ENCODE measurements at regions not wholly inside any gene's neighbourhood (a gene's known extent, or its start where the extent isn't known, plus 50 kb on each side); places are given as distances from the start of the nearest gene placed in this dataset.

GRCh38 chr12:85352016-85352415 is 72.0 kb downstream of the ALX1 start:
- DNase-seq (ENCODE audit: low spot score): no peak
- intact Hi-C loops (cut with DNase I): no loop called here

GRCh38 chr12:85356596-85357385 is 76.8 kb downstream of the ALX1 start:
- no peak for DNase-seq (ENCODE audit: low spot score)
- intact Hi-C loops (cut with DNase I): no loop called here

GRCh38 chr12:85357609-85358008 is 77.6 kb downstream of the ALX1 start:
- no peak for DNase-seq (ENCODE audit: low spot score)
- intact Hi-C loops (cut with DNase I): no loop called here

DNA sequence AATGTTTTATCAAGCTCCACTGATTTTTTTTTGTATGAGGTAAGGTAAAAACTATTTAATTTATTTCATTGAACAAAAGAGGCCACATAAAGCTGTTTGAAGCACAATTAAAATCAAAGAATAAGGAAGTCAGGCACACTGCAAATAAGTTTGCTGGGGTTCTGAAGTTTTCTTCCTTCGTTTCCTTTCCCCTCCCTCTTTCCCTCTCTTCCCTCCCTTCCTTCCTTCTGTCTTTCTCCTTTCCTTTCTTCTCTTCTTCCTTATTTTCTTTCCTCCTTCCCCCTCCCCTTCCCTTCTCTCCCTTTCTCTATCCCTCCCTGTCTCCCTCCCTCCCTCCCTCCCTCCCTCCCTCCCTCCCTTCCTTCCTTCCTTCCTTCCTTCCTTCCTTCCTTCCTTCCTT is 78.7 kb downstream of the ALX1 start:
- intact Hi-C loops (cut with DNase I): no loop called here
- DNase-seq (ENCODE audit: low spot score): no peak

GRCh38 chr12:85363382-85364190 is 83.6 kb downstream of the ALX1 start:
- intact Hi-C loops (cut with DNase I): no loop called here
- no peak for DNase-seq (ENCODE audit: low spot score)

DNA sequence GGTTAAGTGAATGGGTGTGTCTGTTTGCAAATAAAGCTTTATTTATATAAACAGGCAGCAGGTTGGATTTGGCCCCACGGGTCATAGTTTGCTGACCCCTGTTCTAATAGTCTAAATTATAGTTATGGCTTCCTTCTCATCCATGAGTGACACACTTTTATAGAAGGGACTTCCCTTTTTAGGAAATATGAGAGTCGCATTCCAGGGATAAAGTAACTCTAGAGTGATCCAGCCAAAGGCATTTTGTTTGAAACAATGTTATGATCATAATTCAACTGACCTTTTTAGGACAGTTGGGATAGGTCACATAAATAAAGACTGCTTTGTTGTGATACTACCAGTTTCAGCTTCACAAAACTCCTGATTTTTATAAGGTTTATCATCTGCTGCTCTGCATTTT is 87.9 kb downstream of the ALX1 start:
- intact Hi-C loops (cut with DNase I): no loop called here
- no peak for DNase-seq (ENCODE audit: low spot score)

- intact Hi-C loops (cut with DNase I): no loop called here
Measured at GRCh38 chr12:85369365-85370154, 89.5 kb downstream of the ALX1 start.

GRCh38 chr12:85373045-85373444 is 93.0 kb downstream of the ALX1 start:
- no peak for DNase-seq (ENCODE audit: low spot score)
- intact Hi-C loops (cut with DNase I): no loop called here

More at GRCh38 chr12:85369365-85370154, 89.5 kb downstream of the ALX1 start:
- DNase-seq (ENCODE audit: low spot score): no peak

GRCh38 chr12:85374981-85375380 is 95.0 kb downstream of the ALX1 start:
- DNase-seq (ENCODE audit: low spot score): no peak
- intact Hi-C loops (cut with DNase I): no loop called here

DNA sequence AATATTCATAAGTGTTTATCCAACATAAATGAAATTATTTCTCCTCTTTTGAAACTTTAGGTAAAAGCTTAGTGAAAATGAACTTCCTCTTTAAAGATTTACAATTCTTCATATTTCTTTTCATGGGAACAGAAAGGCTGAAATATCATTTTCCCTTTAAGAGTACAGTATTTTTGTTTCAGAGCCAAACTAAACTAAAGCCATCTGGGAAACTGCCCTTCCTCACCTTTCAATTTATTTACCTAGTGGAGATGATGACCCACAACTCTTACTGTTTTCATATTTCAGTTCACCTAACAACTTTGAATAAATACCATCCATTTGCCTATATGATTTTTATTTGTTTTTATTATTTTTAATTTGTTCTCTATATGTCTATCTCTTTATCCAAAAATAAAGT is 105.4 kb downstream of the ALX1 start:
- intact Hi-C loops (cut with DNase I): no loop called here
- DNase-seq (ENCODE audit: low spot score): no peak

DNA sequence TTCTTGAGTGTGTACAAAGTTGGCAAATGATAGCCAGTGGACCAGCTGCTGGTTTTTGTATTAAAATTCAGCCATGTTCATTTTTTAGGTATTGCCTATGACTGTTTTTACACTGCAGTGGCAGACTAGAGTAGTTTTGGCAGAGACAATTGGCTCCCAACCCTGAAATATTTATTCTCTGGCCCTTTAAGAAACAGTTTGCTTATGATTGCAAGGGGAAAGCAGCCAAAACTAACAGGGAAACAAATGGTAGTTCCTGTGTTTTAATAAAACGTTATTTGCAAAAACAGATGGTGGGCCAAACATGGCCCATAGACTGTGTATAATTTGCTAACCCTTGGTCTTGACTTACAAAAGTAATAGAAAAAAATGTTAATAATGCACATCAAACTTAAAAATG is 110.2 kb downstream of the ALX1 start:
- intact Hi-C loops (cut with DNase I): no loop called here
- DNase-seq (ENCODE audit: low spot score): no peak

GRCh38 chr12:85392508-85392907 is 112.5 kb downstream of the ALX1 start:
- no peak for DNase-seq (ENCODE audit: low spot score)
- intact Hi-C loops (cut with DNase I): no loop called here

- no peak for DNase-seq (ENCODE audit: low spot score)
- intact Hi-C loops (cut with DNase I): no loop called here
Measured at GRCh38 chr12:85393606-85394005, 113.6 kb downstream of the ALX1 start.

DNA sequence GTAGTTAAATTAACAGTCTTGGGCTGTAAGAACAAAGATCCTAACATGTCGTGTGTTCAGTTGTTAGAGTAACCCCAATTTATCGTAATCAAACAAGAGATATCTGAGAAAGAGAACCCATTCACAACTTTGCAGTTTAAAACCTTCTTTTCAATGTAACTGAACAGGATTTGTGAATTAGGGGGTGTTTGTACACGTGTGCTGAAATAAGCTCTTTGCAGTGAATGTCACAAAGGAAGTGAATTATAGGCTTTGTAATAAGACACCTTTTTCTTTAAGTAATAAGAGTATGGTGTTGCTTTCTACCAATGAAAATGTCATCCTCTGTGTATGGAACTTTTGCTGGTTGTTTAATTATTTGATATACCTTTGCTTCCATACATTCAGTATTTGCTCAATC is 114.0 kb downstream of the ALX1 start:
- intact Hi-C loops (cut with DNase I): no loop called here
- no peak for DNase-seq (ENCODE audit: low spot score)

GRCh38 chr12:85394809-85395208 is 114.8 kb downstream of the ALX1 start:
- intact Hi-C loops (cut with DNase I): no loop called here
- DNase-seq (ENCODE audit: low spot score): no peak

DNA sequence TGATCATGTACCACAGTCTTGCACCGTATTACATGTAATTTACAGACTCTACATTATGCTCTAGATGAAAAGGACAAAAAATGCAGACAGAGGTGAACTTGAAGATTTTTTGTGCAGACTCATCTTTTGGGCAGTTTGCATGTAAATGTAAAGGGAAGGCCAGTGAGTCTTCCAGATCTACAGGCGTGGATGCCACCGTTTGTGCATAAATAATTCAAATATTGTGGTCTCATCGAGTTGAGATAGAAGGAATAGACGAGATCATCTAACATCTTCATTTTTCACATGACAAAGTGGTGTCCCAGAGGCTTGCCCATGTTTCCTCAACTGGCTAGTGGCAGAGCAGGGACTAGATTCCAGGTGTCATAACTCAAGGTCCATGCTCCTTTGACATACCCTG is 125.2 kb downstream of the ALX1 start:
- intact Hi-C loops (cut with DNase I): no loop called here
- DNase-seq (ENCODE audit: low spot score): no peak

DNA sequence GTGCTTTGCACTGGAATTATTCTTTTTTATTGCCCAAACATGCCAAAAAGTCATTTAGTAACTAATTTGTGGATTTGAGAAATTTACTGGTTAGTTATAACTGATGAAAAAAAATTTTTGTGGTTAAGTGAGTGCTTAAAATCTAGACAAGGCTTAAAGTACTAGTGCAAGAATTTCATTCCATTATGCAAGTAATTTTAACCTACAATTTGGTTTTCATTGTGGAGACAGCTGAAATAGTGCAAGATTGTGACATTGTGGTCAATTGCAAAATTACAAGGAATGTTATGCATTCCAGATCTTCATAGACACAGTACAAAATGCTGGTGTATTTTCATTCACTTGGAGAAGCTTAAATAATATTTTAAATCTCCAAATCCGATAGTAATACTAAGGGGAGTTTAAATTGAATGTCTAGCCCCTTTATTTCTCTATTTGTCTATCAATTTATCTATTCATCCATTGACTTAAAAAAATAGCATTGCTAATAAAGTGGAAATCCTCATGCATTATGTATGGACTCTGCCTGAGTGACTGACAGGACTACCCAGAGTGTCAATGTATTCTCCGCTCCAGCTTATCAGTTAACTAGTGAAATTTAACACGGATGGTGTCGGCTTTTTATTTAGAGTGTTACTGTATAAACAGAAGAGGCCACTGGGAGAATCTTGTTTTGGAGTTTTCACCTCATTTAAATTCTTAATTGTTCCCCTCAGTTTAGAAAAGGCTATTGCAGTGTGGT is 125.9 kb downstream of the ALX1 start:
- no peak for DNase-seq (ENCODE audit: low spot score)
- intact Hi-C loops (cut with DNase I): no loop called here

- no peak for DNase-seq (ENCODE audit: low spot score)
- intact Hi-C loops (cut with DNase I): no loop called here
Measured at GRCh38 chr12:85413266-85413665, 133.2 kb downstream of the ALX1 start.

DNA sequence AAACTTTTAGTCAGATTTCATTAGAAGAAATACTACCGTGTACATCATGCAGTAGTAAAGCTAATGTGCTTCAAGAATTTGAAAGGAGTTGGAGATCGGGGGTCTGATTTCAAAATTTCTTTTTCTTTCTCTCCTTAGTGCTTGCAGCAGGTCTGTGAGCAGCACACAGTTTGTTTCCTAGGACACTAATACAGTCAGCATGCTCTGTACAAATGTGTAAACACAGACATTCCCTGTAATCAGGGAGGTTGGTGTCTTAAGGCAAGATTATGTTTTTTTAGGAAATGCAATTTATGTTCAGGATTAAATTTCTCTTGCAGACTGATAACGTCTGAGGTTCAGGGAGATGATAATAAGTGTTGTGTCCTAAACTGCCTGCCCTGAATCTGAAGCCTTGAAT is 142.7 kb downstream of the ALX1 start:
- intact Hi-C loops (cut with DNase I): no loop called here
- DNase-seq (ENCODE audit: low spot score): no peak

GRCh38 chr12:85423947-85424346 is 143.9 kb downstream of the ALX1 start:
- DNase-seq (ENCODE audit: low spot score): no peak
- intact Hi-C loops (cut with DNase I): no loop called here

All from cardiac septum (tissue), 1 donor.